ENCODE measurements at regions not wholly inside any gene's neighbourhood (a gene's known extent, or its start where the extent isn't known, plus 50 kb on each side); places are given as distances from the start of the nearest gene placed in this dataset.
A peak's percentile ranks its signal among the peaks of the same experiment; 100 is the strongest.
"Not testable (repeated sequence)": the region's sequence is repeated elsewhere in the genome, so short reads cannot be mapped to it uniquely, and the experiment has no call there.

DNA sequence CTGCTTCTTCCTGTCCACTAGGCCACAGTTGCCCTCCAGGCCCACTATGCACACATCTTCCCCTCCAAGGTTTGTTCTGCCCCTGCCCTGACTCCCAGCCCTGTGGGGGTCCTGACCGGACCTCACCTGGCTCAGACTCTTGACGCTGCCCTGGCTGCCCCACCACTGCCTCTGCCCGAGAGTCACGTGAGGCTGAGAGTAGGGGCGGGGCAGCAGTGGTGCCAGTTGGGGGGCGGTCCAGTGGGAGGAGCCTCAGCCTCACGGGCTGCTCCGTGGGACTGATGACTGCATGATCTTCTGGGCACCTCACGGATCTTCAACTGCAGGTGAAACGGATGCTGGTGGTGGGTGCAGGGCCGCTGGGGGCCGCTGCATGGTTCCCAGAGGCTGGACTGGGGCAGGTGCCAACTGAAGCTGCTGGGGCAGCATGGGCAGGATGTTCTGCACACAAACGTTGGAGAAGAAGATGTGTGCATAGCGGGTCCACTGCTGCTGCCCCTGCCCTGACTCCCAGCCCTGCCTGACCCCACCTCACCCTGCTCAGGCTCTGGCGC, 77.6 kb downstream of the HHIPL2 start:
- H2AFZ ChIP-seq (ENCODE audit: low read depth); H3K4me1 ChIP-seq (ENCODE audit: control insufficient read depth in 1 of 2, insufficient read depth in 2 of 2, low read depth in 1 of 2, low read length in 1 of 2); H3K79me2 ChIP-seq (ENCODE audit: insufficient read depth); H3K27me3 ChIP-seq (ENCODE audit: insufficient read depth); H3K4me3 ChIP-seq (ENCODE audit: low read depth in 2 of 2, low read length in 1 of 2); H3K9me3 ChIP-seq; H3K4me2 ChIP-seq; H3K9ac ChIP-seq; H3K27ac ChIP-seq (ENCODE audit: low read depth in 2 of 2, low read length in 1 of 2); H4K20me1 ChIP-seq (ENCODE audit: insufficient read depth); H3K9me2 ChIP-seq; CTCF ChIA-PET; POLR2A ChIA-PET; H3K36me3 ChIP-seq (replicated peaks in 1 of 2; ENCODE audit: control insufficient read depth in 1 of 2, insufficient read depth in 2 of 2, low read length in 1 of 2); H3F3A ChIP-seq (replicated peaks; ENCODE audit: insufficient read depth); DNase-seq: not testable (repeated sequence)
- 88% methylated on average over 3 of the region's 15 CpGs for WGBS (ENCODE audit: low lambda C conversion rate)

DNA sequence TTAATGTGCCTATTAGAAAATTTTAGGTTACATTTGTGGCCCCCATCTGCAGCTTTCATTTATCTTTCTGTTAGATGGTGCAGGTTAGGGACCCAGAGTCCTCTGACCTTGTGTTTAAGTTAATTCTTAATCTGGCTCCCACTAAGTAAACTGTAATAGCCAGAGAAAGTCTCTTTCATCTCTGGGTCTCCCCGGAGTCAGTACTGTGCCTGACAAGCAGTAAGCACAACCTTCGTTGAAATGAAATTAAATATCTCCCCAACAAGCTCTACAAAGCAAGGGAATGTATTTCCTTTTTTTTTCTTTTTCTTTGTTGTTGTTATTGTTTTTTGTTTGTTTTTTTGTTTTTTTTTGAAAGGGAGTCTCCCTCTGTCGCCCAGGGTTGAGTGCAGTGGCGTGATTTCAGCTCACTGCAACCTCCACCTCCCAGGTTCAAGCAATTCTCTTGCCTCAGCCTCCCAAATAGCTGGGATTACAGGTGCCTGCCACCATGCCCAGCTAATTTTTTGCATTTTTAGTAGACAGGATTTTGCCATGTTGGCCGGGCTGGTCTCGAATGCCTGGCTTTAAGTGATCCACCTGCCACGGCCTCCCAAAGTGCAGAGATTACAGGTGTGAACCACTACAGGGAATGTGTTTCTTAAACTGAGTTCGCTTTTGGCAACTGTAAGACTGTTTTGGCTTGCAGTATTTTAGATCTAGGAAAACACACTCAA, 81.6 kb downstream of the HHIPL2 start:
- Histone ChIP-seq H3K79me2 (ENCODE audit: insufficient read depth) (no peaks in the 10 kb centered on the region), H3K9me3 (no peaks in the 10 kb centered on the region), H3K36me3 (replicated peaks in 1 of 2; ENCODE audit: control insufficient read depth in 1 of 2, insufficient read depth in 2 of 2, low read length in 1 of 2) (no peaks in the 10 kb centered on the region), H3K9me2 (no peaks in the 10 kb centered on the region), H3K4me1 (ENCODE audit: control insufficient read depth in 1 of 2, insufficient read depth in 2 of 2, low read depth in 1 of 2, low read length in 1 of 2) (peaks cover 0 to 4% of the 10 kb centered on the region in 2 experiments; a peak in 2 of 4 replicates), H3F3A (replicated peaks; ENCODE audit: insufficient read depth) (peaks cover 3% of the 10 kb centered on the region), H3K4me3 (ENCODE audit: low read depth in 2 of 2, low read length in 1 of 2) (no peak overlapping the region), H2AFZ (ENCODE audit: low read depth) (peak overlapping the region; percentile 88; the same call in 1 of the 2 replicates), H3K9ac (no peak overlapping the region; the same call in 1 of the 2 replicates), H3K27me3 (ENCODE audit: insufficient read depth) (no peaks in the 10 kb centered on the region), H3K4me2 (no peak overlapping the region), H3K27ac (ENCODE audit: low read depth in 2 of 2, low read length in 1 of 2) (peak overlapping the region; percentile 94 to 97; a peak in 3 of 4 replicates), H4K20me1 (ENCODE audit: insufficient read depth) (no peaks in the 10 kb centered on the region)
- DNase-seq = peak; percentile 30
- WGBS (ENCODE audit: low lambda C conversion rate) = 93% methylated on average over 8 of the region's 8 CpGs
- POLR2A ChIA-PET = interaction anchor here (1.5 to 2.1 kb wide), 3 partner anchors 80 to 247 kb away, joined by 3 to 9 read pairs (median 3); no protein-coding TSS in a partner anchor
- CTCF ChIA-PET = interaction anchor here (0.7 to 4.2 kb wide), 19 partner anchors 8 to 976 kb away, joined by 3 to 69 read pairs (median 4); partner anchors contain the start of genes MIA3 and TAF1A
- no peak for TF ChIP-seq NFIC (IDR thresholded peaks at IDR 0.05; ENCODE audit: borderline replicate concordance)
- TF ChIP-seq, protein P1, sequence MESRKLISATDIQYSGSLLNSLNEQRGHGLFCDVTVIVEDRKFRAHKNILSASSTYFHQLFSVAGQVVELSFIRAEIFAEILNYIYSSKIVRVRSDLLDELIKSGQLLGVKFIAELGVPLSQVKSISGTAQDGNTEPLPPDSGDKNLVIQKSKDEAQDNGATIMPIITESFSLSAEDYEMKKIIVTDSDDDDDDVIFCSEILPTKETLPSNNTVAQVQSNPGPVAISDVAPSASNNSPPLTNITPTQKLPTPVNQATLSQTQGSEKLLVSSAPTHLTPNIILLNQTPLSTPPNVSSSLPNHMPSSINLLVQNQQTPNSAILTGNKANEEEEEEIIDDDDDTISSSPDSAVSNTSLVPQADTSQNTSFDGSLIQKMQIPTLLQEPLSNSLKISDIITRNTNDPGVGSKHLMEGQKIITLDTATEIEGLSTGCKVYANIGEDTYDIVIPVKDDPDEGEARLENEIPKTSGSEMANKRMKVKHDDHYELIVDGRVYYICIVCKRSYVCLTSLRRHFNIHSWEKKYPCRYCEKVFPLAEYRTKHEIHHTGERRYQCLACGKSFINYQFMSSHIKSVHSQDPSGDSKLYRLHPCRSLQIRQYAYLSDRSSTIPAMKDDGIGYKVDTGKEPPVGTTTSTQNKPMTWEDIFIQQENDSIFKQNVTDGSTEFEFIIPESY (IDR thresholded peaks at IDR 0.05; ENCODE audit: borderline replicate concordance, low read depth) = no peak
- TF ChIP-seq, protein P2, sequence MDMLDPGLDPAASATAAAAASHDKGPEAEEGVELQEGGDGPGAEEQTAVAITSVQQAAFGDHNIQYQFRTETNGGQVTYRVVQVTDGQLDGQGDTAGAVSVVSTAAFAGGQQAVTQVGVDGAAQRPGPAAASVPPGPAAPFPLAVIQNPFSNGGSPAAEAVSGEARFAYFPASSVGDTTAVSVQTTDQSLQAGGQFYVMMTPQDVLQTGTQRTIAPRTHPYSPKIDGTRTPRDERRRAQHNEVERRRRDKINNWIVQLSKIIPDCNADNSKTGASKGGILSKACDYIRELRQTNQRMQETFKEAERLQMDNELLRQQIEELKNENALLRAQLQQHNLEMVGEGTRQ (IDR thresholded peaks at IDR 0.05; ENCODE audit: borderline replicate concordance, low read depth, low read length) = no peak
- no peak for TF ChIP-seq TEAD4 (IDR thresholded peaks at IDR 0.05; ENCODE audit: borderline replicate concordance, insufficient read depth)
- TF ChIP-seq IRF3 (IDR thresholded peaks at IDR 0.05; ENCODE audit: low read depth, low read length) = no peak
- no peak for TF ChIP-seq GATA2 (CRISPR knock-in tag; IDR thresholded peaks at IDR 0.05)
- no peak for TF ChIP-seq FOXM1 (IDR thresholded peaks at IDR 0.05; ENCODE audit: low read depth)
- no peak for TF ChIP-seq NRF1 (IDR thresholded peaks at IDR 0.05; ENCODE audit: low read depth, low read length)
- TF ChIP-seq PBX3 (IDR thresholded peaks at IDR 0.05) = no peak
- TF ChIP-seq SMC3 (IDR thresholded peaks at IDR 0.05; ENCODE audit: low read depth, low read length) = no peak
- no peak for TF ChIP-seq RFX5 (IDR thresholded peaks at IDR 0.05; ENCODE audit: low read length)
- no peak for TF ChIP-seq REST (IDR thresholded peaks at IDR 0.05; ENCODE audit: low read depth, low read length)
- TF ChIP-seq CHD2 (IDR thresholded peaks at IDR 0.05; ENCODE audit: low read length, partially characterized antibody) = no peak
- no peak for TF ChIP-seq JUND (IDR thresholded peaks at IDR 0.05)
- no peak for TF ChIP-seq MXI1 (IDR thresholded peaks at IDR 0.05; ENCODE audit: low read depth, low read length)
- no peak for TF ChIP-seq USF1 (IDR thresholded peaks at IDR 0.05; ENCODE audit: borderline replicate concordance, low read depth)
